Peyer's patch (tissue), 4 donors: ENCODE measurements at regions not wholly inside any gene's neighbourhood (a gene's known extent, or its start where the extent isn't known, plus 50 kb on each side); places are given as distances from the start of the nearest gene placed in this dataset.

Experiments
- CTCF ChIP-seq, 6 experiments: fragments of 450-650 bp in 4 of 6; fragments of 200-600 bp in 2 of 6; sonication (generic) in 1 of 6; IDR thresholded peaks; one replicate each; pipeline ENCODE4 v1.5.1; 2017 to 2019; ENCODE audit warnings: antibody characterized with exemption in 6 of 6, mild to moderate bottlenecking in 3 of 6, moderate library complexity in 1 of 6
- POLR2A ChIP-seq, 2 donors: fragments of 450-650 bp; IDR thresholded peaks; one replicate each; pipeline ENCODE4 v1.5.1; 2017; ENCODE audit warnings: antibody characterized with exemption in 2 of 2, mild to moderate bottlenecking in 2 of 2, moderate library complexity in 2 of 2

GRCh38 chr18:27632706-27633105 lies 447.6 kb upstream of the CHST9 start:
- TF ChIP-seq POLR2A (IDR thresholded peaks at IDR 0.05) (no peak), CTCF (IDR thresholded peaks at IDR 0.05) (no peak)
